Esophagus muscularis mucosa (tissue), 4 donors: ENCODE measurements at regions not wholly inside any gene's neighbourhood (a gene's known extent, or its start where the extent isn't known, plus 50 kb on each side); places are given as distances from the start of the nearest gene placed in this dataset.

Experiments
- DNase-seq: peaks from one replicate; pipeline ENCODE4 v3.0.0-alpha.2; 2017; ENCODE audit errors: extremely low spot score
- H3K27ac ChIP-seq, 4 donors: fragments of 200-600 bp; sonication (generic); replicated peaks in 1 of 4; 1 replicate in 3 of 4; 2 replicates in 1 of 4; pipeline ENCODE4 v1.5.1; 2016 to 2019; ENCODE audit warnings: mild to moderate bottlenecking in 1 of 4
- H3K27me3 ChIP-seq, 4 donors: fragments of 200-600 bp; sonication (generic); one replicate each; pipeline versions ENCODE4 v1.5.1 to v1.6.0; 2016 to 2019
- H3K36me3 ChIP-seq, 4 donors: fragments of 200-600 bp; sonication (generic); one replicate each; pipeline ENCODE4 v1.5.1; 2016 to 2019
- H3K4me1 ChIP-seq, 4 donors: fragments of 200-600 bp; sonication (generic); one replicate each; pipeline ENCODE4 v1.5.1; 2016 to 2019
- H3K4me3 ChIP-seq, 4 donors: fragments of 200-600 bp; sonication (generic); 1 replicate in 2 of 4; 2 replicates in 2 of 4; pipeline ENCODE4 v1.5.1; 2016 to 2019; ENCODE audit warnings: mild to moderate bottlenecking in 4 of 4, moderate library complexity in 1 of 4
- H3K9me3 ChIP-seq, 4 donors: fragments of 200-600 bp; sonication (generic); 1 replicate in 3 of 4; 2 replicates in 1 of 4; pipeline ENCODE4 v1.5.1; 2016 to 2019
- EP300 ChIP-seq: sonication (generic); formaldehyde crosslinking; IDR thresholded peaks from one replicate; pipeline ENCODE4 v1.6.1; 2017; ENCODE audit warnings: antibody characterized with exemption
- POLR2A ChIP-seq: fragments of 450-650 bp; IDR thresholded peaks from one replicate; pipeline ENCODE4 v1.6.1; 2017; ENCODE audit warnings: antibody characterized with exemption, moderate library complexity, mild to moderate bottlenecking, low read depth
- POLR2AphosphoS5 ChIP-seq, 2 donors: sonication (generic); formaldehyde crosslinking; IDR thresholded peaks; one replicate each; pipeline ENCODE4 v1.6.1; 2017; ENCODE audit warnings: antibody characterized with exemption in 2 of 2
- WGBS: methylation state at CpG from one replicate; pipeline ENCODE4 v1.1.5; 2018; 5-methylcytosine and 5-hydroxymethylcytosine counted together
- intact Hi-C: fragments of 100-400 bp; cut with DNase I; formaldehyde crosslinking; loops from one replicate; pipeline ENCODE4 v1.15.1; 2023
- TF ChIP-seq, protein P1 (sequence below), 3 experiments: fragments of 200-600 bp in 2 of 3; fragments of 450-650 bp in 1 of 3; sonication (generic) in 2 of 3; IDR thresholded peaks; one replicate each; pipeline ENCODE4 v1.5.1; 2017 to 2019; ENCODE audit warnings: antibody characterized with exemption in 3 of 3, mild to moderate bottlenecking in 2 of 3, moderate library complexity in 1 of 3

DNA sequence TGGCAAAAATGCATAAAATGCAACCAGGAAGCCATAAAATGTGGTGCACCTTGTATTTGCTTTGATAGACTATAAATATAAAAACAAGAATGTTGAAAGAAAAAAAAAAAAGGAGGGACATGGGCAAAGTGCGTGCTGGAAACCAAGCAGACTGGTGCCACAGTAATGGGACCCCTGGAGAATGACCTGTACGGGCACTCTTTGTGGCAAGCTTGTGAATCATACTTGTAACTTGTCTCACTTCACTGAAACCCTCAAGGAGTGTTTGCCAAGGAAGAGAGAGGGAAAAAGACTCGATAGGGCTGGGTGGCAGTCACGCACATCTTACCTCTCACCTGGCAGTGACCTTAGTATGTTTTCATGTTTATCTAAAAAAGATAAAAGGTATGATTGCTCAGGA, 1183.6 kb downstream of the GATA3 start:
- 74% methylated on average over 4 of the region's 4 CpGs for WGBS
- intact Hi-C loops: no loop called here

GRCh38 chr10:9239298-9239697, 1184.8 kb downstream of the GATA3 start:
- Histone ChIP-seq H3K4me3 (no peak overlapping the region), H3K9me3 (no peaks in the 10 kb centered on the region), H3K36me3 (no peaks in the 10 kb centered on the region), H3K4me1 (no peaks in the 10 kb centered on the region), H3K27me3 (peaks cover 0 to 23% (median 0%) of the 10 kb centered on the region in 4 donors), H3K27ac (no peak overlapping the region)
- intact Hi-C loops: no loop called here
- DNase-seq: no peak
- TF ChIP-seq, protein P1, sequence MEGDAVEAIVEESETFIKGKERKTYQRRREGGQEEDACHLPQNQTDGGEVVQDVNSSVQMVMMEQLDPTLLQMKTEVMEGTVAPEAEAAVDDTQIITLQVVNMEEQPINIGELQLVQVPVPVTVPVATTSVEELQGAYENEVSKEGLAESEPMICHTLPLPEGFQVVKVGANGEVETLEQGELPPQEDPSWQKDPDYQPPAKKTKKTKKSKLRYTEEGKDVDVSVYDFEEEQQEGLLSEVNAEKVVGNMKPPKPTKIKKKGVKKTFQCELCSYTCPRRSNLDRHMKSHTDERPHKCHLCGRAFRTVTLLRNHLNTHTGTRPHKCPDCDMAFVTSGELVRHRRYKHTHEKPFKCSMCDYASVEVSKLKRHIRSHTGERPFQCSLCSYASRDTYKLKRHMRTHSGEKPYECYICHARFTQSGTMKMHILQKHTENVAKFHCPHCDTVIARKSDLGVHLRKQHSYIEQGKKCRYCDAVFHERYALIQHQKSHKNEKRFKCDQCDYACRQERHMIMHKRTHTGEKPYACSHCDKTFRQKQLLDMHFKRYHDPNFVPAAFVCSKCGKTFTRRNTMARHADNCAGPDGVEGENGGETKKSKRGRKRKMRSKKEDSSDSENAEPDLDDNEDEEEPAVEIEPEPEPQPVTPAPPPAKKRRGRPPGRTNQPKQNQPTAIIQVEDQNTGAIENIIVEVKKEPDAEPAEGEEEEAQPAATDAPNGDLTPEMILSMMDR (IDR thresholded peaks at IDR 0.05): no peak
- TF ChIP-seq POLR2A (no peak), EP300 (no peak), POLR2AphosphoS5 (IDR thresholded peaks at IDR 0.05) (no peak)
- WGBS: 36% methylated on average over 8 of the region's 8 CpGs

More for the DNA sequence above, 1183.6 kb downstream of the GATA3 start:
- Histone ChIP-seq H3K4me3 (no peak overlapping the region), H3K27ac (no peak overlapping the region), H3K9me3 (no peaks in the 10 kb centered on the region), H3K27me3 (peaks cover 0 to 15% (median 0%) of the 10 kb centered on the region in 4 donors), H3K36me3 (no peaks in the 10 kb centered on the region), H3K4me1 (no peaks in the 10 kb centered on the region)
- no peak for TF ChIP-seq POLR2AphosphoS5 (IDR thresholded peaks at IDR 0.05)
- TF ChIP-seq POLR2A: no peak
- TF ChIP-seq EP300: no peak
- TF ChIP-seq, protein P1 (IDR thresholded peaks at IDR 0.05): no peak
- DNase-seq: no peak

- 74% methylated on average over 6 of the region's 6 CpGs for WGBS
- H3K9me3 ChIP-seq: no peaks in the 10 kb centered on the region
- no peak overlapping the region for H3K27ac ChIP-seq
- H3K4me3 ChIP-seq: no peak overlapping the region
- TF ChIP-seq EP300 (no peak), POLR2A (no peak), POLR2AphosphoS5 (IDR thresholded peaks at IDR 0.05) (no peak)
- TF ChIP-seq, protein P1 (IDR thresholded peaks at IDR 0.05): no peak
- DNase-seq: no peak
- intact Hi-C loops: no loop called here
- no peaks in the 10 kb centered on the region for H3K4me1 ChIP-seq
- H3K36me3 ChIP-seq: no peaks in the 10 kb centered on the region
- peaks cover 0 to 17% (median 0%) of the 10 kb centered on the region in 4 donors for H3K27me3 ChIP-seq
Observed at GRCh38 chr10:9243941-9244411, 1189.5 kb downstream of the GATA3 start.

GRCh38 chr10:9244864-9245263, 1190.4 kb downstream of the GATA3 start:
- H3K4me1 ChIP-seq: no peaks in the 10 kb centered on the region
- H3K27me3 ChIP-seq: peaks cover 0 to 13% (median 0%) of the 10 kb centered on the region in 4 donors
- 33% methylated on average over 1 of the region's 1 CpG for WGBS
- TF ChIP-seq POLR2AphosphoS5 (IDR thresholded peaks at IDR 0.05) (no peak), EP300 (no peak), POLR2A (no peak)
- TF ChIP-seq, protein P1 (IDR thresholded peaks at IDR 0.05): no peak
- no peak overlapping the region for H3K4me3 ChIP-seq
- intact Hi-C loops: no loop called here
- no peaks in the 10 kb centered on the region for H3K9me3 ChIP-seq
- no peak for DNase-seq
- no peaks in the 10 kb centered on the region for H3K36me3 ChIP-seq
- H3K27ac ChIP-seq: no peak overlapping the region

- Histone ChIP-seq H3K4me3 (no peak overlapping the region), H3K27ac (no peak overlapping the region), H3K4me1 (no peaks in the 10 kb centered on the region), H3K27me3 (no peaks in the 10 kb centered on the region), H3K9me3 (no peaks in the 10 kb centered on the region), H3K36me3 (no peaks in the 10 kb centered on the region)
- intact Hi-C loops: no loop called here
- no peak for DNase-seq
- no peak for TF ChIP-seq EP300
- TF ChIP-seq POLR2A: no peak
Observed at GRCh38 chr10:9253121-9253520, 1198.6 kb downstream of the GATA3 start.
